ENCODE measurements at regions not wholly inside any gene's neighbourhood (a gene's known extent, or its start where the extent isn't known, plus 50 kb on each side); places are given as distances from the start of the nearest gene placed in this dataset.
"Not testable (repeated sequence)": the region's sequence is repeated elsewhere in the genome, so short reads cannot be mapped to it uniquely, and the experiment has no call there.

- Histone ChIP-seq H3K36me3 (ENCODE audit: control insufficient read depth in 2 of 2, extremely low read depth in 1 of 2, insufficient read depth in 2 of 2, low read length in 2 of 2) (no peaks in the 10 kb centered on the region), H3K4me2 (ENCODE audit: control insufficient read depth, extremely low read depth, insufficient read depth, low read depth, low read length) (no peak overlapping the region), H3K4me3 (ENCODE audit: control insufficient read depth in 2 of 3, extremely low read depth in 1 of 3, insufficient read depth in 2 of 3, low read depth in 1 of 3, low read length in 3 of 3) (no peak overlapping the region), H3K27ac (ENCODE audit: control insufficient read depth, insufficient read depth, low read length) (no peak overlapping the region), H4K20me1 (ENCODE audit: control insufficient read depth, extremely low read depth, insufficient read depth, low read length) (no peaks in the 10 kb centered on the region), H3K9me1 (ENCODE audit: control insufficient read depth, extremely low read depth, insufficient read depth, low read length) (no peaks in the 10 kb centered on the region), H3K9me3 (ENCODE audit: control insufficient read depth, low read depth, low read length) (no peaks in the 10 kb centered on the region), H2AFZ (ENCODE audit: control insufficient read depth, low read length) (no peak overlapping the region), H3K4me1 (ENCODE audit: control insufficient read depth, extremely low read depth, insufficient read depth, low read length) (peaks cover 4% of the 10 kb centered on the region), H3K79me2 (ENCODE audit: control insufficient read depth, insufficient read depth, low read length) (no peaks in the 10 kb centered on the region), H3K9ac (ENCODE audit: control insufficient read depth, extremely low read depth, insufficient read depth, low read length) (no peak overlapping the region), H3K27me3 (ENCODE audit: control insufficient read depth, extremely low read depth, insufficient read depth, low read length) (no peaks in the 10 kb centered on the region)
- TF ChIP-seq EZH2 (IDR thresholded peaks at IDR 0.05; ENCODE audit: low read length): no peak
- TF ChIP-seq, protein P1, sequence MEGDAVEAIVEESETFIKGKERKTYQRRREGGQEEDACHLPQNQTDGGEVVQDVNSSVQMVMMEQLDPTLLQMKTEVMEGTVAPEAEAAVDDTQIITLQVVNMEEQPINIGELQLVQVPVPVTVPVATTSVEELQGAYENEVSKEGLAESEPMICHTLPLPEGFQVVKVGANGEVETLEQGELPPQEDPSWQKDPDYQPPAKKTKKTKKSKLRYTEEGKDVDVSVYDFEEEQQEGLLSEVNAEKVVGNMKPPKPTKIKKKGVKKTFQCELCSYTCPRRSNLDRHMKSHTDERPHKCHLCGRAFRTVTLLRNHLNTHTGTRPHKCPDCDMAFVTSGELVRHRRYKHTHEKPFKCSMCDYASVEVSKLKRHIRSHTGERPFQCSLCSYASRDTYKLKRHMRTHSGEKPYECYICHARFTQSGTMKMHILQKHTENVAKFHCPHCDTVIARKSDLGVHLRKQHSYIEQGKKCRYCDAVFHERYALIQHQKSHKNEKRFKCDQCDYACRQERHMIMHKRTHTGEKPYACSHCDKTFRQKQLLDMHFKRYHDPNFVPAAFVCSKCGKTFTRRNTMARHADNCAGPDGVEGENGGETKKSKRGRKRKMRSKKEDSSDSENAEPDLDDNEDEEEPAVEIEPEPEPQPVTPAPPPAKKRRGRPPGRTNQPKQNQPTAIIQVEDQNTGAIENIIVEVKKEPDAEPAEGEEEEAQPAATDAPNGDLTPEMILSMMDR (optimal IDR thresholded peaks at IDR 0.05 in 1 of 3, IDR thresholded peaks at IDR 0.05 in 1 of 3, conservative IDR thresholded peaks at IDR 0.05 in 1 of 3; ENCODE audit: extremely low read depth in 1 of 3, insufficient read depth in 2 of 3, low read length in 3 of 3): no peak
- FAIRE-seq (no peak), DNase-seq (ENCODE audit: low read depth, low spot score) (no peak)
- dilution Hi-C loops (cut with MboI; ENCODE audit: extremely low pct_ligation_motif_present, low sequenced_read_pairs): no loop called here
Observed at GRCh38 chr2:150119819-150120218, 367.6 kb downstream of the RND3 start.

- FAIRE-seq; H3K9me1 ChIP-seq (ENCODE audit: control insufficient read depth, extremely low read depth, insufficient read depth, low read length); H3K4me3 ChIP-seq (ENCODE audit: control insufficient read depth in 2 of 3, extremely low read depth in 1 of 3, insufficient read depth in 2 of 3, low read depth in 1 of 3, low read length in 3 of 3); H3K27me3 ChIP-seq (ENCODE audit: control insufficient read depth, extremely low read depth, insufficient read depth, low read length); H3K9me3 ChIP-seq (ENCODE audit: control insufficient read depth, low read depth, low read length); H2AFZ ChIP-seq (ENCODE audit: control insufficient read depth, low read length); H3K79me2 ChIP-seq (ENCODE audit: control insufficient read depth, insufficient read depth, low read length); H3K4me2 ChIP-seq (ENCODE audit: control insufficient read depth, extremely low read depth, insufficient read depth, low read depth, low read length); DNase-seq (ENCODE audit: low read depth, low spot score); H3K9ac ChIP-seq (ENCODE audit: control insufficient read depth, extremely low read depth, insufficient read depth, low read length); H4K20me1 ChIP-seq (ENCODE audit: control insufficient read depth, extremely low read depth, insufficient read depth, low read length); dilution Hi-C loops (cut with MboI; ENCODE audit: extremely low pct_ligation_motif_present, low sequenced_read_pairs); H3K27ac ChIP-seq (ENCODE audit: control insufficient read depth, insufficient read depth, low read length); H3K36me3 ChIP-seq (ENCODE audit: control insufficient read depth in 2 of 2, extremely low read depth in 1 of 2, insufficient read depth in 2 of 2, low read length in 2 of 2); H3K4me1 ChIP-seq (ENCODE audit: control insufficient read depth, extremely low read depth, insufficient read depth, low read length): not testable (repeated sequence)
Observed at GRCh38 chr2:150114089-150114488, 373.4 kb downstream of the RND3 start.

GRCh38 chr2:150110548-150110947 lies 376.9 kb downstream of the RND3 start:
- no peak for FAIRE-seq
- TF ChIP-seq, protein P1 (optimal IDR thresholded peaks at IDR 0.05 in 1 of 3, IDR thresholded peaks at IDR 0.05 in 1 of 3, conservative IDR thresholded peaks at IDR 0.05 in 1 of 3; ENCODE audit: extremely low read depth in 1 of 3, insufficient read depth in 2 of 3, low read length in 3 of 3): no peak
- TF ChIP-seq EZH2 (IDR thresholded peaks at IDR 0.05; ENCODE audit: low read length): no peak
- dilution Hi-C loops (cut with MboI; ENCODE audit: extremely low pct_ligation_motif_present, low sequenced_read_pairs): no loop called here

More at GRCh38 chr2:150110548-150110947, 376.9 kb downstream of the RND3 start:
- Histone ChIP-seq H3K27ac (ENCODE audit: control insufficient read depth, insufficient read depth, low read length) (no peak overlapping the region), H3K79me2 (ENCODE audit: control insufficient read depth, insufficient read depth, low read length) (no peaks in the 10 kb centered on the region), H3K9me3 (ENCODE audit: control insufficient read depth, low read depth, low read length) (no peaks in the 10 kb centered on the region), H3K9ac (ENCODE audit: control insufficient read depth, extremely low read depth, insufficient read depth, low read length) (no peak overlapping the region), H3K4me1 (ENCODE audit: control insufficient read depth, extremely low read depth, insufficient read depth, low read length) (peaks cover 6% of the 10 kb centered on the region), H3K9me1 (ENCODE audit: control insufficient read depth, extremely low read depth, insufficient read depth, low read length) (no peaks in the 10 kb centered on the region), H3K36me3 (ENCODE audit: control insufficient read depth in 2 of 2, extremely low read depth in 1 of 2, insufficient read depth in 2 of 2, low read length in 2 of 2) (no peaks in the 10 kb centered on the region), H3K27me3 (ENCODE audit: control insufficient read depth, extremely low read depth, insufficient read depth, low read length) (no peaks in the 10 kb centered on the region), H2AFZ (ENCODE audit: control insufficient read depth, low read length) (no peak overlapping the region), H3K4me3 (ENCODE audit: control insufficient read depth in 2 of 3, extremely low read depth in 1 of 3, insufficient read depth in 2 of 3, low read depth in 1 of 3, low read length in 3 of 3) (no peak overlapping the region), H3K4me2 (ENCODE audit: control insufficient read depth, extremely low read depth, insufficient read depth, low read depth, low read length) (no peak overlapping the region), H4K20me1 (ENCODE audit: control insufficient read depth, extremely low read depth, insufficient read depth, low read length) (no peaks in the 10 kb centered on the region)
- no peak for DNase-seq (ENCODE audit: low read depth, low spot score)

Measured in keratinocyte (primary cell).